ENCODE measurements at regions not wholly inside any gene's neighbourhood (a gene's known extent, or its start where the extent isn't known, plus 50 kb on each side); places are given as distances from the start of the nearest gene placed in this dataset.

GRCh38 chr2:241996100-241996499 is 126.6 kb downstream of the RTP5 start:
- no peak for TF ChIP-seq MAX (IDR thresholded peaks at IDR 0.05)
- no peak for TF ChIP-seq HOXB5 (CRISPR knock-in tag; IDR thresholded peaks at IDR 0.05)
- TF ChIP-seq CTCF (IDR thresholded peaks at IDR 0.05) = no peak
- no peak for TF ChIP-seq RNF2 (IDR thresholded peaks at IDR 0.05; ENCODE audit: borderline replicate concordance, low read depth)
- no peak for TF ChIP-seq KDM1A (IDR thresholded peaks at IDR 0.05; ENCODE audit: low read depth)
- no peak for TF ChIP-seq RAD21 (conservative IDR thresholded peaks at IDR 0.05 in 1 of 2, IDR thresholded peaks at IDR 0.05 in 1 of 2)
- TF ChIP-seq REST (IDR thresholded peaks at IDR 0.05) = no peak
- no peak for TF ChIP-seq ZC3H11A (IDR thresholded peaks at IDR 0.05)
- no peak for TF ChIP-seq CEBPB (IDR thresholded peaks at IDR 0.05)
- no peak for TF ChIP-seq RCOR1 (IDR thresholded peaks at IDR 0.05; ENCODE audit: low read depth, low read length)
- no peak for TF ChIP-seq EP300 (IDR thresholded peaks at IDR 0.05)

All from A549 (cell line).